ENCODE measurements at regions not wholly inside any gene's neighbourhood (a gene's known extent, or its start where the extent isn't known, plus 50 kb on each side); places are given as distances from the start of the nearest gene placed in this dataset.
A peak's percentile ranks its signal among the peaks of the same experiment; 100 is the strongest.
"Not testable (repeated sequence)": the region's sequence is repeated elsewhere in the genome, so short reads cannot be mapped to it uniquely, and the experiment has no call there.

DNA sequence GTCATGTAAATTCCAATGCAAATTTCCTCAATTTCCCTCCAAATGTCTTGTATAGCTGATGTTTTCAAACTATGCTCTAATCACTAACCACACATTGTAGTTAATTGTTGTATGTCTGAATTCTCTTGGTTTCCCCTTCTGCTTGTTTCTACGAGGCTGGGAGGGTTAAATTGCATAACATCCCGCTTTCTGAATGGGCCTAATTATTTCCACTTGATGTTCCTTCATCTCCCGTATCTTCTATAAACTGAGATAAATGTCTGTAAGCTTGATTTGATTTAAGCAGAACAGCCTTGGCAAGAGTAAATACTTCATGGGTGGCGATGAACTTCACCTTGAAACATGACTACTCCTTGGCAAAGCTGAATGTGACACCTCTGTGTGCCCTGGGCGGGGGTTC lies 72.2 kb downstream of the SERINC2 start:
- DNase-seq: no peak

DNA sequence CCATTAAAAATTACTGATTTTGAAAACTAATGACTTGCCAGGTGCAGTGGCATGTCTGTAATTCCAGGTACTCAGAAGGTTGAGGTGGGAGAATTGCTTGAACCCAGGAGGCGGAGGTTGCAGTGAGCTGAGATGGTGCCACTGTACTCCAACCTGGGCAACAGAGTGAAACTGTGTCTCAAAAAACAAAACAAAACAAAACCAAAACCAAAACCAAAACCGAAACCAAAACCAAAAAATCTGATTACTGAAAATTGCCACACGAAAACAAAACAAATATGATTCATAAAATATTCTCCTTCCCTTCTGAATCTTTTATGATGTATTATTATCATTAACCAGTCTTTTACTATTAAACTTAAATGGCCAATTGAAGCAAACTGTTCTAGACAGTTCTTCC lies 74.1 kb downstream of the SERINC2 start:
- peak in 1 of 2 donors; percentile 75 for DNase-seq

DNA sequence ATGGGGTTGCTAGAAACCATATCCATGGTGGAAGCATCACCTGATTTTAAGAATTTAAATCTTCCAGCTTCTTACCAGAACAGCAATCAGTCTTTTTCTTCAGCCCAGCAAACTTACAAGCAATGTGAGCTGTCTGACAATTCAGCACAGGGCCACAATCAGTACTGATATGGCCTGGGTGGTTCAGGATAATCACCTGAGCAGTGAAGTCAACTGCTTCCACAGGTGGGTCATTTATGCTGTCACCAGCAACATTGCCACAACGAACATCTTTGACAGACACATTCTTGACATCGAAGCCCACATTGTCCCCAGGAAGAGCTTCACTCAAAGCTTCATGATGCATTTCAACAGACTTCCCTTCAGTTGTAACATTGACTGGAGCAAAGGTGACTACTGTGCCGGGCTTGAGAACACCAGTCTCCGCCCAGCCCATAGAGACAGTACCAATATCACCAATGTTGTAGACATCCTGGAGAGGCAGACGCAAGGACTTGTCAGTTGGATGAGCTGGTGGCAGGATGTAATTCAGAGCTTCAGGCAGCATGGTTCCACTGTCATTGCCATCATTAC lies 74.8 kb downstream of the SERINC2 start:
- DNase-seq: no peak

DNA sequence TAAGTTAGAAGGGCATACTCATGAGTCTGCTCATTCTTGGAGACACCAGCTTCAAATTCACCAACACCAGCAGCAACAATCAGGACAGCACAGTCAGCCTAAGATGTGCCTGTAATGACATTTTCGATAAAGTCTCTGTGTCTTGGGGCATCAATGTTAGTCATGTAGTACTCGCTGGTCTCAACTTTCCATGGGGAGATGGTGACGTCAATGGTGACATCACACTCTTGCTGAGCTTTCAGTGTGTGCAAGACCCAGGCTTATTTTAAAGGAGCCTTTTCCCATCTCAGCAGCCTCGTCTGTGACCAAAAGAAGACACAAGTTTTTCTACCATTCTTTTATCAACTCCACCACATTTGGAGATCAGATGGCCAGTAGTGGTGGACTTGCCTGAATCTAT lies 75.5 kb downstream of the SERINC2 start:
- no peak for DNase-seq

DNA sequence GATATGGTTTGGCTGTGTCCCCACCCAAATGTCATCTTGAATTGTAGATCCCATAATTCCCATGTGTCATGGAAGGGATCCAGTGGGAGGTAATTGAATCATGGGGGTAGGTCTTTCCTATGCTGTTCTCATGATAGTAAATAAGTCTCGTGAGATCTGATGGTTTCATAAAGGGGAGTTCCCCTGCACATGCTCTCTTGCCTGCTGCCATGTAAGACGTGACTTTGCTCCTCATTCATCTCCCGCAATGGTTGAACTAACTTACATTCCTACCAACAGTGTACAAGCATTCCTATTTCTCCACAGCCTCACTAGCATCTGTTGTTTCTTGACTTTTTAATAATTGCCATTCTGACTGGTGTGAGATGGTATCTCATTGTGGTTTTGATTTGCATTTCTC lies 76.6 kb downstream of the SERINC2 start:
- DNase-seq: not testable (repeated sequence)

DNA sequence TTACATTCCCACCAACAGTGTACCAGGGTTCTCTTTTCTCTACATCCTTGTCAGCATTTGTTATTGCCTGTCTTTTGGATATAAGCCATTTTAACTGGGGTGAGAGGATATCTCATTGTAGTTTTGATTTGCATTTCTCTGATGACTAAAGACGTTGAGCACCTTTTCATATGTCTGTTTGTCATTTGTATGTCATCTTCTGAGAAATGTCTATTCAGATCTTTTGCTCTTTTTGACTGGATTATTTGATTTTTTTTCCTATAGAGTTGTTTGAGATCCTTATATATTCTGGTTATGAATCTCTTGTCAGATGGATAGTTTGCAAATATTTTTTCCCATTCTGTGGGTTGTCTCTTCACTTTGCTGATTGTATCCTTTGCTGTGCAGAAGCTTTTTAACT lies 77.6 kb downstream of the SERINC2 start:
- DNase-seq: not testable (repeated sequence)

DNA sequence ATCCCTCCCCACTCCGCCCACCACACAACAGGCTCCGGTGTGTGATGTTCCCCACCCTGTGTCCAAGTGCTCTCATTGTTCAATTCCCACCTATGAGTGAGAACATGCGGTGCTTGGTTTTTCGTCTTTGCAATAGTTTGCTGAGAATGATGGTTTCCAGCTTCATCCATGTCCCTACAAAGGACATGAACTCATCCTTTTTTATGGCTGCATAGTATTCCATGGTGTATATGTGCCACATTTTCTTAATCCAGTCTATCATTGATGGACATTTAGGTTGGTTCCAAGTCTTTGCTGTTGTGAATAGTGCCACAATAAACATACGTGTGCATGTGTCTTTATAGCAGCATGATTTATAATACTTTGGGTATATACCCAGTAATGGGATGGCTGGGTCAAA lies 81.0 kb upstream of the TINAGL1 start:
- not testable (repeated sequence) for DNase-seq

DNA sequence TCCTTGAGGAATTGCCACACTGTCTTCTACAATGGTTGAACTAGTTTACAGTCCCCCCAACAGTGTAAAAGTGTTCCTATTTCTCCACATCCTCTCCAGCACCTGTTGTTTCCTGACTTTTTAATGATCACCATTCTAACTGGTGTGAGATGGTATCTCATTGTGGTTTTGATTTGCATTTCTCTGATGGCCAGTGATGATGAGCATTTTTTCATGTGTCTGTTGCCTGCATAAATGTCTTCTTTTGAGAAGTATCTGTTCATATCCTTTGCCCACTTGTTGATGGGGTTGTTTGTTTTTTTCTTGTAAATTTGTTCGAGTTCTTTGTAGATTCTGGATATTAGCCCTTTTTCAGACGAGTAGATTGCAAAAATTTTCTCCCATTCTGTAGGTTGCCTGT lies 80.5 kb upstream of the TINAGL1 start:
- DNase-seq: not testable (repeated sequence)

DNA sequence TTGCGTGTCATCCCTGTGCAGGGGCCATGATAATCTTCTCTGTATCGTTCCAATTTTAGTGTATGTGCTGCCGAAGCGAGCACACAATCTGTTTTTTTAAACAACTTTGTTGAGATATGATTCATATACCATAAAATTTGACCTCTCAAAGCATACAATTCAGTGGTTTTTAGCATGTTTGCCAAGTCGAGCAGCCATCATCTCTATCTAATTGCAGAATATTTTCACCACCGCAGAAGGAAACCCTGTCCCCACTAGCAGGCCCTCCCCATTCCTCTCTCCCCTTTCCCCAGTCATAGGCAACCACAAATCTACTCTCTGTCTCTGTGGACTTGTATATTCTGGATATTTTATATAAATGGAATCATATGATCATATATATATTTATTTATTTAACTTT lies 78.7 kb upstream of the TINAGL1 start:
- DNase-seq: no peak

DNA sequence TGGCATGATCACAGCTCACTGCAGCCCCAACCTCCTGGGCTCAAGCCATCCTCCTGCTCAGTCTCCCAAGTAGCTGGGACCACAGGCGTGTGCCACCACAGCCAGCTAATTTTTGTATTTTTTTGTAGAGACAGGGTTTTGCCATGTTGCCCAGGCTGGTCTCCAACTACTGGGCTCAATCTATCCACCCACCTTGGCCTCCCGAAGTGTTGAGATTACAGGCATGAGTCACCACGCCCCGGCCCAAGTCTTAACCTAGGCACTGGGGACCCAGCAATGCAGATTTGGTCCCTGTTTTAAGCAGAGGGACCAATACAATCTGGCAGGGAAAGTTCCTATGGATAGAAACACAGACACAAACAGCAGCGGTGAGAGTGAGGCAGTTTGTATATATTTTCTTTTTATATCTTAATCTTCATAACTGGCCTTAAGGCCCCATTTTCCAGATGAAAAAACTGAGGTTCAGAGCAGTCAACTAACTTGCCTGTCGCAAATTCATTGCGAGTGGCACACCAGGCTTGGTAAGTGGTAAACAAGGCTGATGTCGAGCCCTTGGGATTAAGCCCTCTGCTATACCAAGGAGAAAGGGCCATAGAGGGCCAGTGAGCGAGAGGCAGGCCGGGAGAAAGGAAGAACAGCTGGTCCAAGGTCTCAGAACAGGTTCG lies 77.8 kb upstream of the TINAGL1 start:
- DNase-seq: no peak

DNA sequence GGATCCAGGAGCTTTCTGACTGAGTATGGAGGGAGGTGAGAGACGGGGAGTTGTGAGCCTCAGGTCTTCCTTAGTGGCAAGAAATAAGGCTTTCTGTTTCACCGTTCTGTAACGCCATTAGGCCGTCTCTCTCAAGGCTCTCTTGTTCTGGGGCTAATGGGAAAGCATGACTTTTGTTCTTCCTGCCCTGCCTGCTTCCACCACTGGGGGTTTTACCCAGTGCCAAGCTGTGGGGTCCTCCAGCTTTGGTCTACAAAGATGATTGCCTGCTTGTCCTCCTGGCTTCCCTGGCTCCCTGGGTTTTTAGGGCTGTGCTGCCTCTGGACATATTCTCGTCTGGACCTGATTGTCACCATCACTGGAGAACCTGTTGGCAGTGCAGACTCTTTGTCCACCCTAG lies 74.8 kb upstream of the TINAGL1 start:
- no peak for DNase-seq

DNA sequence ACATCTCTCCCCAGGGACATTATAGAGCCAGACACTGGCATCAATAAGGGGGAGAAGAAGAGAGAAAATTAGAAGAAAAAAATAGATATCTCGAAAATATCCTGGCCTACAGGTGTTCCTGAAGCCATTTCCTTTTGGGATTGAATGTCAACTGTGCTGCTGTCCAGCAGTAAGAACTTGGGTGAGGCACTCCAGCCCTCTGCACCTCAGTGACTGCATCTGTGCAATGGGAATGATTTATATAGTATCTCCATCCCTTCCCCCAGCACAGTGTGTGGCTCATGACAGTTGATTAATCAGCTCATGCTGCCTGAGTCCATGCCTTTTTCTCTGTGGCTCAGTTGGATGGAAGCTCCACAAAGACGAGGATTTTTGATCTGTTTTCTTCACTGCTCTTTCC lies 74.1 kb upstream of the TINAGL1 start:
- no peak for DNase-seq

DNA sequence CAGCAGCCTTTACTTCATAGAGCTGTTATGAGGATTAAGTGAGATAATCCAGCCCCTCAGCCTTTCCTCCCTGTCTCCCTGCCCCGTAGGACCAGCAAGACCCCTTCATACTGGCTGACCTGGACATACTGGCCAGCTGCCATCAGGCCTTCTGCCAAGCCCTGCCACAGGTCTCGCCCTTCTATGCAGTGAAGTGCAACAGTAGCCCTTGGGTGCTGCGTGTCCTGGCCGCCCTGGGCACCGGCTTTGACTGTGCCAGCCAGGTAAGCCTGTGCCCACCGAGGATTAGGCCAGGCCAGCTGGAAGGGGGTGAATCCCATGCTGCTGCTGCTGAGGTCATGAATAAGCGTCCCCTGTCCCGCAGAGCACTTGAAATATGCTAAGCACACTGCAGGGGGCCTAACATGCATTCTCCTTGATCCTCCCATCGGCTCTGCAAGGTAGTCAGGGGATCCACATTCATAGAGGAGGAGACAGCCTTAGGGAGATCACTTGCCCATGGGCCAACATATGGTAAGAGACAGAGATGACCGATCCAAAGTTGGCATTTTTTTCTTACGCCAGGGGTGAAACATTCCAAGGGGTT lies 73.3 kb upstream of the TINAGL1 start:
- DNase-seq: no peak

DNA sequence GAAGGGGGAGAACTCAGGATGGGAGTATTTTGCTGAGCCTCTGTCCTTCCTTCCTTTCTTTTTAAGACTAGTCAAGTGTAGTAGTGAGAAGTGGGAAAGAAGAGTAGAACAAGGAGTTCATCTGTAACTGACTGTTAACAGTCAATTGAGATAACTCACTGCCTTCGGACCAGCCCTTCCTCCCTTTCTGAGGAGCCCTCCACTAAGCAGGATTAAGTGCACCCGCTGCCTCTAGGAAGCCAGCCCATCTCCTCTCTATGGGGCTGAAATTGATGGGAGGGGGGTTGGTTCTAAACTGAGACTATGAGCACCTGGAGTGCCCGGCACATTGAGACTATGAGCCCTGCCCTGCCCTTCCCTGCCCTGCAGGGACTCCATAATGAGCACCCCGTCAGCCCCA lies 72.7 kb upstream of the TINAGL1 start:
- DNase-seq: no peak

DNA sequence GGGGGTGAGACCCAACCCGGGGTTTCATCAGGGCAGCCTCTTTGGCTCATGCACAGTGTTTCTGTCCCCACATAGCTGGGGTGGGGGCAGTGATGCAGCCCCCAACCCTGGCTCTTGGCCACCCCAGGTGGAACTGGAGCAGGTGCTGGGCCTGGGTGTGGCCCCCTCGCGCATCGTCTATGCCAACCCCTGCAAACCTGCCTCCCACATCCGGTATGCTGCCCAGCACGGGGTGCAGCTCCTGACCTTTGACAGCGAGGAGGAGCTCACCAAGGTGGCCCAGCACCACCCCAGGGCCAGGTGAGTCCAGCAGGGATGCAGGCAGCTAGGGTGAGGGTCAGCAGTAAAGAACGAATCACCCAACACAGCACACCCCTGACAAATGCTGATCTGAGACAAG lies 72.3 kb upstream of the TINAGL1 start:
- no peak for DNase-seq

DNA sequence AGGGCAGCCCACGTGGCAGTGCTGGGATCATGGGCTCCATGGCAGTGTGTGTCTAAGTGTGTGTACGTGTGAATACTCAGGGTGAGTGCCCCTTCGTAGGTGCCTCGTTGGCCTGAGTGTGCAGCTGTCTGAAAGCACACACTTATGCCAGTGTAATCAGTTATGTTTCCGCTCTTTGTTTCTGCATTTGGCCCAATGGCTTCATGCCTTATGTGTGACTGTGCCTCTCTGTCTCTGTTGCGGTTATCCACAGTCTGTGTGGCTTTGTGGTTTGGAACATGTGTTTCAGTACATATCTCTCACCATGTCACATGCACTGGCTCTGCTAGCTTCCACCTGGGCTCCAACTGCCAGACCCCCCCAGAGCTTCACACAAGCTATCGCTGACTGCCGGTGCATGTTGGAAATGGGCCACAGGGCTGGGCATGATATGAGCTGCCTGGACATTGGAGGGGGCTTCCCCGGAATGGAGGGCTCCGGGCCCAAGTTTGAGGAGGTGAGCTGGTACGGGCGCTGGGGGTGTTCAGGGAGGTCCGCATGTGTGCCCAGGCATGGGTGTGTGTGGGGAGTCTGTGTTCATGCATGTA lies 70.3 kb upstream of the TINAGL1 start:
- no peak for DNase-seq

DNA sequence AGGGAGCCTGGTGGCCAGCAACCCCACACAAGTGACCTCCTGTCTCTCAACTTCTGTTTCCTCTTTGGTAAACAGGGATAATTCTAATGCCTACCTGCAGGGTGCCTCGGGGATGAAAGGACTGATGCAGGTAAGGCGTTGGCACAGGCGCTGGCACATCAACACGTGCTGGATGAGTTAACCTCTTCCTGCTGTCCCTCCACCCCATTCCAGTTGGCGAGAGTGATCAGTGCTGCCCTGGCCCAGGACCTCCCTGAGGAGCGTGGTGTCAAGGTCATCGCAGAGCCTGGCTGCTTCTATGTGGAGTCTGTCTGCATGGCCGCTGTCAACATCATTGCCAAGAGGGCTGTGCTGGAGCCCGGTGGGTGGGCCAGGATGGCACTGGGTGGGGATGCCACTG lies 69.1 kb upstream of the TINAGL1 start:
- DNase-seq: no peak

DNA sequence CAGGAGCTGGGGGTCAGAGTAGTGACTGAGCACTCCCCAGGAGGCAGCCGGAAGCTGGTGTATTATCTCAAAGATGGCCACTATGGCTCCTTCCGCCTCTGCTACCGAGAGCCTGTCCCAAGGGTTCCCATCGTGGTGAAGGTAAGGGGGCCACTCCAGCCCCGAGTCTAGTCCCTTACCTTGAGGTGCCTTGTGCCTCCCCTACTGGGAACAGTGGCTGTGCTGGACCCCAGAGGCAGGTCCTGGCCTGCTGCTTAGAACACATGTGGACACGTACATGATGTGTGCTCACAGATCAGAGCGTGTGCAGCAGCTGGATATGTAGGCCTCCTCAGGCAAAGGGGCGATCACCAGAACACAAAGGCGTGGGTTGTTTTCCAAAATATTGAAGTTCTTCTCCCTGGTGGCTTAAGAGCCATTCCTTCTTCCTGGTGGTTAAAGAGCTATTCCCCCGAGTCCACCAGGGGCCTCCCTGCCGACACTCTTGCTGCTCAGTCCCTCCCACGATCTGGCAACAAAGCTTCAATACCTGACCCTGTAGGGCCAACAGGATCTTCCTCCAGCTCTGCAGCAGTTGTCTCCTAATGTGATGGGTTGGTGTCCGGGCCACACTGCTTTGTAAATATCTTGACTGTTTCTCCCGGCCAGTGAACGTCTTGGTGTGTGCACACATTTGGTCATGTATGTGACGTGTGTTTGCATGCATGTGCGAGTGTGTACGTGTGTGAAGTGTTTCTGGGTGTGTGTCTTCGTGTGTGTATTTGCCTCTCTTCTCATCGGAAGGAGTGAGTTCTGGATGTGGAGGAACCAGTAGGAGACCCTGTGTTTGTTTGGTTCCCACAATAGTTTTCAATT lies 68.4 kb upstream of the TINAGL1 start:
- DNase-seq: no peak

DNA sequence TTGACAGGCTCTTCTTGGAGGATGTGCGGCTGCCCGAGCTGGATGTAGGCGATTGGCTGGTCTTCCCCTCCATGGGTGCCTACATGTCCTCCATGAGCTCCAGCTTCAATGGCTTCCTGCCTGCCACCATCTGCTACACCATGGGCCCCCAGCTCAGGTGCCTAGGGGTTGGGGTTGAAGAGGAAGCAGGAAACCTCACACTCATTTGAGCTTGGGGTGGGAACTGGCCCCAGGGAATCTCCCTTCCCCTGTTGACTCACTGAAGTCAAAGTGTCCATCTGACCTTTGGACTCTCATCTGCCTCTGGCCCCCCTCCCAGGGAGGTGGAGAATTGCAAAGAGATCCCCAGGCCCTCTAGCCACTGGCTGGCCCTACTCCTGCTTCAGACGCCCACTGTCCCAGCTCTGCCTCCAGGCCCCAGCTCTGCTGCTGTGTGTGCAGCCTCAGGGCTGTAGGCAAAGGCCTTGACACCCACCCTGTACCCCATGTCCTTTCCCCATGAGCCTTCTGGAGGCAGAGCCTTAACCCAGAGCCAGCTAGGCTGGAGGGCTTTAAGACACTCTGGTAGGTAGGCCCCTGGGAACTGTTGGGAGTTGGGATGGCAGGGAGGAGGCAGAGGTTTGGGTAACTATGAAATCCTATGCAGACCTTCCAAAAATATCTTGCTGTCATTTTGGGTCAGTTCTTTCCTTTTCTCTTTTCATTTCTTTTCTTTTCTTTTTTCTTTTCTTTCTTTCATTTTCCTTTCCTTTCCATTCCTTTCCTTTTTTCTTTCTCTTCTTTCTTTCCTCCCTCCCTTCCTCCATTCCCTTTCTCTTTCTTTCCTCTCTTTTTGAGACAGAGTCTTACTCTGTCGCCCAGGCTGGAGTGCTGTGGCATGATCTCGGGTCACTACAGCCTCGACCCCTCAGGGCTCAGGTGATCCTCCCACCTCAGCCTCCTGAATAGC lies 66.9 kb upstream of the TINAGL1 start:
- DNase-seq: peak; percentile 36 to 38

DNA sequence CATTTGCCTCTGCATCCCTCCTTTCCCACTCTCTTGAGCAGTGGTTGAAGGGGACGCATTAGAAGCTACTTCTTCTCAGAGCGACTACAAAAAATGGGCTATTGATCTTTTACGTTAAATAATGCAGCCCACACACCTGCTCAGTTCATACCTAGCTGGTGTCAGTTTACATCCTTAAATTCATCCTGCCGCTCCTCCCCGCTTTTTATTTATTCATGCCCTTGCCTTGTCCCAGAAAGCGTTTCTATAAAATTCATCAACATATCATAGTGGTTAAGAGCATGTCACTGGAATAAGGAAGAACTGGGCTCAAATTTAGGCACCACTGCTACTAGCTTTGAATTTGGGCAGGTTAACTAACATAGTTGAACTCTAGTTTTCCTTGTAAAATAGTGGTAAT lies 66.0 kb upstream of the TINAGL1 start:
- DNase-seq: no peak

DNA sequence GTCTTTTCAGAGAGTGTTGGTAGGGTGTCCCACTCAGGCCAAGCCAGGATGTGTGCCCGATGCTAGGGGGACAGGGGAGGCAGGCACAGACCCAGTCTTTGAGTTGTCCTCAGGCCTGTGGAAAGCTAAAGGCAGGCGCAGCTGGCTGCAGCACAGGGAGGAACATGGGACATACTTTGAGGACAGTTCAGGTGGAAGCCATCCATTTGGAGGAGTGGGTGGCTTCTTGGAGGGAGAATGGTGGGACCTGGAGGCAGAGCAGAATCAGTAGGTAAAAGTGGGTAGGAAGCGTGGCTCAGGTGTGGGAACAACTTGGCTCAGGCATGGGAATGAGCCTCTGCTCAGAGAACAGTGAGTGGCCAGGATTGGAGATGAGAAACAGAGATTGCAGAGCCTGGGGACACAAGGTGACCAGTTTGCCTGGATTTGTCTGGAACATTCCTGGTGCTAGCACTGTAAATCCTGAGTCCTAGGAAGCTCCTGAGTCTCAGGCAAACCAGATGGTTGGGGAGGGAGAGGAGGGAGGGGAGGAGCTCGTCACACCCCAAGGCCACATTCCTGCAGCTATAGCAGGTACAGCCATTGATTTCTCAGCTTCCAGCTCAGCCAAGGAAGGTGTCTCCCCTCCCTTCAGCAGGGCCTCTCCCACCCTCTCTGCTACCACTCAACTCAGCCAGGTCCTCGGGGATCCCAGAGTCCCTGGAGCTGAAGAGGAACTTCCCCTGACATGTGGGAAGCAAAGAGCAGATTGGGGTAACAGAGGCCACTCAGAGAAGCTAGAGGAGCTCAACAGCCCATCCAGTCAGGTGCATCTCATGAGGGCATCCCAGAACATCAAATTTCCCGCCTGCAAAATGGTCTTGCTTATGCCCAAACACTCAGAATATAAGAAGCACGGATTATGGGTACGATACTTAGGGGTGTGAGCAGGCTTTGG lies 65.2 kb upstream of the TINAGL1 start:
- no peak for DNase-seq

Measured in inflammatory macrophage treated with lipopolysaccharide for 1 hour (primary cell).